Panc1 (cell line): ENCODE measurements at regions not wholly inside any gene's neighbourhood (a gene's known extent, or its start where the extent isn't known, plus 50 kb on each side); places are given as distances from the start of the nearest gene placed in this dataset.

Experiments
- ATAC-seq: fragments of 200-7000 bp; cut with Tn5 transposase; 2 replicates; pipeline ENCODE4 v1.9.1; 2020; ENCODE audit warnings: mild to moderate bottlenecking, moderate library complexity
- BruUV-seq: library from RNA; stranded (reverse); fragments of 400-500 nt; replicated peaks from 2 replicates; lab custom pipeline; 2021; lab: Mats Ljungman, UMichigan
- CTCF ChIA-PET: fragments of 300-600 bp; sonication (Branson Sonifier 250); formaldehyde crosslinking; loops from one replicate; lab custom pipeline; 2022; ENCODE audit warnings: antibody characterized with exemption; lab: Charles Lee
- POLR2A ChIA-PET: fragments of 300-600 bp; sonication (Branson Sonifier 250); formaldehyde crosslinking; loops from one replicate; lab custom pipeline; 2022; ENCODE audit warnings: antibody characterized with exemption; lab: Charles Lee
- DNase-seq: peaks from one replicate; pipeline ENCODE4 v3.0.0-alpha.2; 2010; ENCODE audit warnings: low read depth, low spot score
- H3K27ac ChIP-seq: 2 replicates; pipeline ENCODE4 v1.5.1; 2011; ENCODE audit warnings: mild to moderate bottlenecking, low read length, inconsistent platforms
- H3K27me3 ChIP-seq: fragments of 200-500 bp; sonication (Bioruptor generic); 2 replicates; pipeline ENCODE4 v1.6.0; 2014; ENCODE audit warnings: low read length, inconsistent platforms; ENCODE audit not compliant: control insufficient read depth, insufficient read depth
- H3K36me3 ChIP-seq: fragments of 200-500 bp; sonication (Bioruptor generic); 2 replicates; pipeline ENCODE4 v1.5.1; 2014; ENCODE audit warnings: inconsistent platforms, mild to moderate bottlenecking, low read length, moderate library complexity; ENCODE audit not compliant: control insufficient read depth, insufficient read depth
- H3K4me1 ChIP-seq: 2 replicates; pipeline ENCODE4 v1.5.1; 2011; ENCODE audit warnings: inconsistent platforms, mild to moderate bottlenecking, low read length, moderate library complexity; ENCODE audit not compliant: control insufficient read depth, insufficient read depth
- H3K4me3 ChIP-seq, 2 experiments: 2 replicates each; pipeline ENCODE4 v1.5.1; 2011 to 2012; ENCODE audit warnings: low read depth in 2 of 2, low read length in 2 of 2, mild to moderate bottlenecking in 2 of 2, inconsistent platforms in 1 of 2, moderate library complexity in 1 of 2
- H3K9me3 ChIP-seq: fragments of 200-500 bp; sonication (Bioruptor generic); 2 replicates; pipeline ENCODE4 v1.5.1; 2014; ENCODE audit warnings: low read depth, mild to moderate bottlenecking, inconsistent platforms, low read length, moderate library complexity; ENCODE audit not compliant: control insufficient read depth, insufficient read depth
- POLR2AphosphoS5 ChIP-seq: IDR thresholded peaks from 2 replicates; pipeline ENCODE4 v1.6.1; 2012; ENCODE audit warnings: mild to moderate bottlenecking, low read depth, low read length, moderate library complexity
- SIN3A ChIP-seq: IDR thresholded peaks from 2 replicates; pipeline ENCODE4 v1.6.1; 2012; ENCODE audit warnings: low read depth, mild to moderate bottlenecking, low read length, moderate library complexity, borderline replicate concordance; ENCODE audit not compliant: insufficient read depth
- TCF7L2 ChIP-seq: IDR thresholded peaks from 2 replicates; pipeline ENCODE4 v1.6.1; 2011; ENCODE audit warnings: mild to moderate bottlenecking, low read depth, low read length, inconsistent platforms
- in situ Hi-C: cut with HindIII; loops from 2 replicates; pipeline ENCODE4 v1.10.0; 2016; ENCODE audit warnings: low sequenced_read_pairs, low pct_unique_long_range_greater_than_20kb
- intact Hi-C: fragments of 100-400 bp; cut with micrococcal nuclease; formaldehyde crosslinking; loops from one replicate; pipeline ENCODE4 v1.10.0; 2022; ENCODE audit not compliant: unreplicated experiment
- TF ChIP-seq, protein P1 (sequence below), 2 experiments: IDR thresholded peaks; 2 replicates each; pipeline ENCODE4 v1.6.1; 2011 to 2012; ENCODE audit warnings: low read depth in 2 of 2, control low read depth in 1 of 2, low read length in 1 of 2, mild to moderate bottlenecking in 1 of 2, moderate library complexity in 1 of 2; ENCODE audit not compliant: insufficient read depth in 1 of 2
- TF ChIP-seq, protein P2 (sequence below): fragments of 450-650 bp; IDR thresholded peaks from 2 replicates; pipeline ENCODE4 v1.5.1; 2017; ENCODE audit warnings: mild to moderate bottlenecking

DNA sequence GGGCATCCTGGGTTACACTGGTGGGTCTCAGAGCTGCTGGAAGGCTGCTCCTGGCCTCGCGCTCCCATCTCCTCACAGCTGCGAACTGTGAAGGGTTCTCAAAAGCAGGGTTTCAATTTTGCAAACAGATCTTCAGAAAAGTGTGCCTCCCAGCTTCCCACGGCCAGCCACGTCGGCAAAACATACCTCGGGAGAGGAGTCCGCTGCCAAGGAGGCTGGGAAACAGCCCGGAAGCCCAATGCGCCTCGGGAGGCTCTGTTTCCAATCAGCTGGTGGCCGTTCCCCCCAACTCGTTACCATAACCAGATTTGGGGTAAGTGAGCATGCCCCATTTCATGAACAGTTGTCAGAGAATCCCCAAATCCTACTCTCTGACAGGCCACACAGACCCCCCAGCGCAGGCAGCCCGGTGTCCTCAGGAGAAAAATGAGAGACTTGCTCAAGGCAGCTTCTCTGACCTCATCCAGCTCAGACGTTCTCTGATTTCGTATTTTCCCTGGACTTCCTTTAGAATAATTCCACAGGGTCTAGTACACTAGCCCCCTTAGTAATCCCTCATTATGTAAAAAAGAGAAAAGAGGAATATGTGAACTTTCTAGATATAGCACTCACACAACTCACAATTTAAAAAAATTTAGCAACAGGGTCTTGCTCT is 98.4 kb downstream of the SNX5 start:
- CTCF ChIA-PET, result no interaction called here
- no peak for ATAC-seq
- intact Hi-C loops, result no loop called here

DNA sequence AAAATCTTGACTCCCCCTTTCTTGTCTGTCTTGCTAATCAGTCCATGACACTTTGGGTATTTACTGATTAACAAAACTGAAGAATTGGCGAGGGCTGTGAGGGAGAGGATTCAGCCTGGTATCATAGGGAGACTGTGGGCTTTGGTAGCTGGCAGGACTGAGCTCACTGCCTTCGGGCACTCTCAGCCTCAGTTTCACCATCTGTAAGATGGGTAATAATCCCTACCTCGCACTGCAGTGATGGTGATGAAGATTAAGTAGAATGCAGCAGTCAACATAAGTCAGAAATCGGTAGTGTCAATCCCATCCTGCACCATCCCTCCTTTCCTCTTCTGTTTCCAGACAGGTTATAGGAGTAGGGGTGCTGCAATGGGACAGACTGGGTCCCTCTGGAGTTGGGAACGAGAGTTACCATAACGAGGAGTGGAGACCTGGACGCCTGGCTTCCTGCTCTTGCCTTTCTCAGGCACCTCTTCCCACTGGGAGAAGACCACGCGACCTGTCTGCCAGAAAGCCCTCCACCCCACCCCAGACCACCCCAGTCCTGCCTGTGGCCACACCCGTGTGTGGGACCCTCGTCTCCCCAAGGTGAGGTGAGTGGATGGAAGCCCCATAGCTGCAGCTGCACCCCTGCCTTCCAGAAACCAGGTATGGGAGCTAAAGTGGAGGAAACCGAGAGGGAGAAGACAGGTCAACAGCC is 99.1 kb downstream of the SNX5 start:
- ChIA-PET CTCF (no interaction called here), POLR2A (no interaction called here)
- DNase-seq (no peak), ATAC-seq (no peak)
- H3K4me1 ChIP-seq, result no peaks in the 10 kb centered on the region; the same call in 1 of the 2 replicates
- intact Hi-C loops (no loop called here), in situ Hi-C loops (no loop called here)
- TF ChIP-seq TCF7L2 (no peak), POLR2AphosphoS5 (no peak), SIN3A (no peak)
- TF ChIP-seq, protein P1, sequence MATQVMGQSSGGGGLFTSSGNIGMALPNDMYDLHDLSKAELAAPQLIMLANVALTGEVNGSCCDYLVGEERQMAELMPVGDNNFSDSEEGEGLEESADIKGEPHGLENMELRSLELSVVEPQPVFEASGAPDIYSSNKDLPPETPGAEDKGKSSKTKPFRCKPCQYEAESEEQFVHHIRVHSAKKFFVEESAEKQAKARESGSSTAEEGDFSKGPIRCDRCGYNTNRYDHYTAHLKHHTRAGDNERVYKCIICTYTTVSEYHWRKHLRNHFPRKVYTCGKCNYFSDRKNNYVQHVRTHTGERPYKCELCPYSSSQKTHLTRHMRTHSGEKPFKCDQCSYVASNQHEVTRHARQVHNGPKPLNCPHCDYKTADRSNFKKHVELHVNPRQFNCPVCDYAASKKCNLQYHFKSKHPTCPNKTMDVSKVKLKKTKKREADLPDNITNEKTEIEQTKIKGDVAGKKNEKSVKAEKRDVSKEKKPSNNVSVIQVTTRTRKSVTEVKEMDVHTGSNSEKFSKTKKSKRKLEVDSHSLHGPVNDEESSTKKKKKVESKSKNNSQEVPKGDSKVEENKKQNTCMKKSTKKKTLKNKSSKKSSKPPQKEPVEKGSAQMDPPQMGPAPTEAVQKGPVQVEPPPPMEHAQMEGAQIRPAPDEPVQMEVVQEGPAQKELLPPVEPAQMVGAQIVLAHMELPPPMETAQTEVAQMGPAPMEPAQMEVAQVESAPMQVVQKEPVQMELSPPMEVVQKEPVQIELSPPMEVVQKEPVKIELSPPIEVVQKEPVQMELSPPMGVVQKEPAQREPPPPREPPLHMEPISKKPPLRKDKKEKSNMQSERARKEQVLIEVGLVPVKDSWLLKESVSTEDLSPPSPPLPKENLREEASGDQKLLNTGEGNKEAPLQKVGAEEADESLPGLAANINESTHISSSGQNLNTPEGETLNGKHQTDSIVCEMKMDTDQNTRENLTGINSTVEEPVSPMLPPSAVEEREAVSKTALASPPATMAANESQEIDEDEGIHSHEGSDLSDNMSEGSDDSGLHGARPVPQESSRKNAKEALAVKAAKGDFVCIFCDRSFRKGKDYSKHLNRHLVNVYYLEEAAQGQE (IDR thresholded peaks at IDR 0.05; ENCODE audit: insufficient read depth in 1 of 2, low read depth in 2 of 2, low read length in 1 of 2), result no peak
- TF ChIP-seq, protein P2, sequence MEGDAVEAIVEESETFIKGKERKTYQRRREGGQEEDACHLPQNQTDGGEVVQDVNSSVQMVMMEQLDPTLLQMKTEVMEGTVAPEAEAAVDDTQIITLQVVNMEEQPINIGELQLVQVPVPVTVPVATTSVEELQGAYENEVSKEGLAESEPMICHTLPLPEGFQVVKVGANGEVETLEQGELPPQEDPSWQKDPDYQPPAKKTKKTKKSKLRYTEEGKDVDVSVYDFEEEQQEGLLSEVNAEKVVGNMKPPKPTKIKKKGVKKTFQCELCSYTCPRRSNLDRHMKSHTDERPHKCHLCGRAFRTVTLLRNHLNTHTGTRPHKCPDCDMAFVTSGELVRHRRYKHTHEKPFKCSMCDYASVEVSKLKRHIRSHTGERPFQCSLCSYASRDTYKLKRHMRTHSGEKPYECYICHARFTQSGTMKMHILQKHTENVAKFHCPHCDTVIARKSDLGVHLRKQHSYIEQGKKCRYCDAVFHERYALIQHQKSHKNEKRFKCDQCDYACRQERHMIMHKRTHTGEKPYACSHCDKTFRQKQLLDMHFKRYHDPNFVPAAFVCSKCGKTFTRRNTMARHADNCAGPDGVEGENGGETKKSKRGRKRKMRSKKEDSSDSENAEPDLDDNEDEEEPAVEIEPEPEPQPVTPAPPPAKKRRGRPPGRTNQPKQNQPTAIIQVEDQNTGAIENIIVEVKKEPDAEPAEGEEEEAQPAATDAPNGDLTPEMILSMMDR, result no peak
- BruUV-seq, result no TSS peak
- H3K4me3 ChIP-seq, result no peak overlapping the region; a peak in 1 of 4 replicates
- peaks cover 5% of the 10 kb centered on the region; the same call in 1 of the 2 replicates for H3K27me3 ChIP-seq
- H3K36me3 ChIP-seq, result no peaks in the 10 kb centered on the region
- no peaks in the 10 kb centered on the region for H3K9me3 ChIP-seq
- H3K27ac ChIP-seq, result no peak overlapping the region

More for the DNA sequence above, 98.4 kb downstream of the SNX5 start:
- TF ChIP-seq TCF7L2, result no peak
- TF ChIP-seq, protein P1 (IDR thresholded peaks at IDR 0.05; ENCODE audit: insufficient read depth in 1 of 2, low read depth in 2 of 2, low read length in 1 of 2), result no peak
- TF ChIP-seq SIN3A, result no peak
- no peak for TF ChIP-seq POLR2AphosphoS5
- TF ChIP-seq, protein P2, result no peak
- Histone ChIP-seq H3K4me1 (no peaks in the 10 kb centered on the region; the same call in 1 of the 2 replicates), H3K4me3 (peak overlapping the region in 1 of 2 experiments; percentile 27; a peak in 2 of 4 replicates), H3K9me3 (no peaks in the 10 kb centered on the region), H3K36me3 (no peaks in the 10 kb centered on the region), H3K27ac (no peak overlapping the region), H3K27me3 (peaks cover 5% of the 10 kb centered on the region; the same call in 1 of the 2 replicates)
- in situ Hi-C loops, result no loop called here
- no TSS peak for BruUV-seq
- DNase-seq, result no peak
- POLR2A ChIA-PET, result interaction anchor here (0.6 kb wide), 1 partner anchor 637 kb away, joined by 7 read pairs; the partner anchor contains the start of gene SEC23B
